Neural cell (in vitro differentiated cells): ENCODE measurements at regions not wholly inside any gene's neighbourhood (a gene's known extent, or its start where the extent isn't known, plus 50 kb on each side); places are given as distances from the start of the nearest gene placed in this dataset.
A peak's percentile ranks its signal among the peaks of the same experiment; 100 is the strongest.

Source experiments
- H2AFZ ChIP-seq: fragments of 200-600, 300-800 bp; sonication (generic), shearing (Covaris generic); 2 replicates; pipeline ENCODE4 v1.6.0; 2014; ENCODE audit warnings: low read depth, mild to moderate bottlenecking, antibody characterized with exemption, low read length, moderate library complexity
- H3F3A ChIP-seq: fragments of 200-600 bp; shearing (Covaris generic); 2 replicates; pipeline ENCODE4 v1.6.1; 2016; ENCODE audit warnings: mild to moderate bottlenecking, moderate library complexity, mixed read lengths, antibody characterized with exemption, low read length; ENCODE audit not compliant: insufficient read depth, poor library complexity, severe bottlenecking
- H3K27ac ChIP-seq: fragments of 200-600, 300-800 bp; sonication (generic), shearing (Covaris generic); 2 replicates; pipeline ENCODE4 v1.5.1; 2014; ENCODE audit warnings: mild to moderate bottlenecking, low read length, moderate library complexity
- H3K27me3 ChIP-seq: fragments of 300-800, 200-600 bp; sonication (generic), shearing (Covaris generic); 2 replicates; pipeline ENCODE4 v1.6.0; 2014; ENCODE audit warnings: mild to moderate bottlenecking, low read depth, low read length, moderate library complexity; ENCODE audit not compliant: insufficient read depth
- H3K36me3 ChIP-seq: fragments of 300-800, 200-600 bp; sonication (generic), shearing (Covaris generic); 2 replicates; pipeline ENCODE4 v1.5.1; 2014; ENCODE audit warnings: mild to moderate bottlenecking, antibody characterized with exemption, low read length, moderate library complexity; ENCODE audit not compliant: insufficient read depth
- H3K4me2 ChIP-seq: fragments of 300-800, 200-600 bp; sonication (generic), shearing (Covaris generic); 2 replicates; pipeline ENCODE4 v1.6.0; 2014; ENCODE audit warnings: mild to moderate bottlenecking, low read length
- H3K4me3 ChIP-seq: fragments of 300-800, 200-600 bp; sonication (generic), shearing (Covaris generic); 2 replicates; pipeline ENCODE4 v1.5.1; 2014; ENCODE audit warnings: mild to moderate bottlenecking, low read length, moderate library complexity
- H3K79me2 ChIP-seq: fragments of 200-600 bp; shearing (Covaris generic); replicated peaks from 2 replicates; pipeline ENCODE4 v1.6.0; 2014; ENCODE audit warnings: mild to moderate bottlenecking, low read length, moderate library complexity; ENCODE audit not compliant: insufficient read depth
- H3K9ac ChIP-seq: fragments of 300-800, 200-600 bp; sonication (generic), shearing (Covaris generic); 2 replicates; pipeline ENCODE4 v1.6.1; 2016; ENCODE audit warnings: mild to moderate bottlenecking, low read length, mixed read lengths
- H3K9me2 ChIP-seq: fragments of 200-600 bp; shearing (Covaris generic); 2 replicates; pipeline ENCODE4 v1.6.1; 2016; ENCODE audit warnings: mild to moderate bottlenecking, low read length, mixed read lengths; ENCODE audit not compliant: insufficient read depth
- H3K9me3 ChIP-seq: fragments of 200-600, 300-800 bp; sonication (generic), shearing (Covaris generic); 2 replicates; pipeline ENCODE4 v1.6.1; 2016; ENCODE audit warnings: mild to moderate bottlenecking, mixed run types, low read length, moderate library complexity, mixed read lengths
- H4K20me1 ChIP-seq: fragments of 200-600 bp; shearing (Covaris generic); 2 replicates; pipeline ENCODE4 v1.6.1; 2016; ENCODE audit warnings: mild to moderate bottlenecking, mixed run types; ENCODE audit not compliant: insufficient read depth
- EP300 ChIP-seq: fragments of 450-650 bp; conservative IDR thresholded peaks from 2 replicates; pipeline ENCODE4 v1.6.1; 2014; ENCODE audit warnings: antibody characterized with exemption, mild to moderate bottlenecking, moderate library complexity; ENCODE audit not compliant: poor library complexity, severe bottlenecking
- EZH2 ChIP-seq: fragments of 200-600, 300-800 bp; shearing (Covaris generic), sonication (generic); IDR thresholded peaks from 2 replicates; pipeline ENCODE4 v1.6.1; 2014; ENCODE audit warnings: antibody characterized with exemption, low read length, borderline replicate concordance, mild to moderate bottlenecking; ENCODE audit not compliant: insufficient read depth, poor library complexity, severe bottlenecking
- MXI1 ChIP-seq: fragments of 450-650 bp; conservative IDR thresholded peaks from 2 replicates; pipeline ENCODE4 v1.6.1; 2014; ENCODE audit warnings: antibody characterized with exemption, mild to moderate bottlenecking; ENCODE audit not compliant: poor library complexity, severe bottlenecking
- POLR2AphosphoS5 ChIP-seq: IDR thresholded peaks from 2 replicates; pipeline ENCODE4 v1.6.1; 2012
- RAD21 ChIP-seq: fragments of 450-650 bp; conservative IDR thresholded peaks from 2 replicates; pipeline ENCODE4 v1.6.1; 2014; ENCODE audit warnings: antibody characterized with exemption, mild to moderate bottlenecking, moderate library complexity
- SMC3 ChIP-seq: fragments of 450-650 bp; conservative IDR thresholded peaks from 2 replicates; pipeline ENCODE4 v1.6.1; 2014; ENCODE audit warnings: antibody characterized with exemption, mild to moderate bottlenecking, moderate library complexity; ENCODE audit not compliant: poor library complexity
- TAF1 ChIP-seq: IDR thresholded peaks from 2 replicates; pipeline ENCODE4 v1.6.1; 2012; ENCODE audit warnings: low read depth
- TF ChIP-seq, protein P1 (sequence below): fragments of 450-650 bp; IDR thresholded peaks from 2 replicates; pipeline ENCODE4 v1.5.1; 2014; ENCODE audit warnings: antibody characterized with exemption, mild to moderate bottlenecking, moderate library complexity; ENCODE audit not compliant: poor library complexity, severe bottlenecking
- TF ChIP-seq, protein P2 (sequence below): IDR thresholded peaks from 2 replicates; pipeline ENCODE4 v1.6.1; 2012; ENCODE audit warnings: borderline replicate concordance

DNA sequence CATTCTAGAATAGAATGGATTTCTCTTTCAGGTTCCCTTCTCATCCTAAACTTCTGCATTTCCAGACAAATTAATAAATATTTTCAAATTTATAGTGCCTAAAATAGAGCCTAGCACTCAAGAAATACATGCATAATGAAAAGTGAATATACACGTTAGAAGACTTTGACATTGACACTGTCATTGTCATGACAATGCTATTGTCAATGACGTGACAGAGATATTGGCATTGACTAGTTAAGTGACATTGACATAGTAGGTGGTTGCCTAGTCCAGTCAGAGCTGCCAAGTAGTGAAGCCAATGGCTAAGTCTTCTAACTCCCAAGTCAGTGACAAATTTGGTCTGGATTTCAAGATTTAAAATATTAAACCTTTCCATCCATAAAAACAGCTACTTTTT is 410.5 kb downstream of the LMO4 start:
- Histone ChIP-seq H3K9ac (no peak overlapping the region), H3F3A (no peaks in the 10 kb centered on the region), H3K9me3 (no peaks in the 10 kb centered on the region), H3K27ac (peak overlapping the region; percentile 43), H3K36me3 (no peaks in the 10 kb centered on the region), H3K27me3 (no peaks in the 10 kb centered on the region), H3K4me3 (no peak overlapping the region), H2AFZ (no peak overlapping the region), H3K79me2 (no peaks in the 10 kb centered on the region), H3K9me2 (no peaks in the 10 kb centered on the region), H3K4me2 (no peak overlapping the region), H4K20me1 (no peaks in the 10 kb centered on the region)
- no peak for TF ChIP-seq MXI1
- TF ChIP-seq EP300 = peak; percentile 96
- no peak for TF ChIP-seq RAD21
- TF ChIP-seq POLR2AphosphoS5 = peak; percentile 74
- TF ChIP-seq, protein P1, sequence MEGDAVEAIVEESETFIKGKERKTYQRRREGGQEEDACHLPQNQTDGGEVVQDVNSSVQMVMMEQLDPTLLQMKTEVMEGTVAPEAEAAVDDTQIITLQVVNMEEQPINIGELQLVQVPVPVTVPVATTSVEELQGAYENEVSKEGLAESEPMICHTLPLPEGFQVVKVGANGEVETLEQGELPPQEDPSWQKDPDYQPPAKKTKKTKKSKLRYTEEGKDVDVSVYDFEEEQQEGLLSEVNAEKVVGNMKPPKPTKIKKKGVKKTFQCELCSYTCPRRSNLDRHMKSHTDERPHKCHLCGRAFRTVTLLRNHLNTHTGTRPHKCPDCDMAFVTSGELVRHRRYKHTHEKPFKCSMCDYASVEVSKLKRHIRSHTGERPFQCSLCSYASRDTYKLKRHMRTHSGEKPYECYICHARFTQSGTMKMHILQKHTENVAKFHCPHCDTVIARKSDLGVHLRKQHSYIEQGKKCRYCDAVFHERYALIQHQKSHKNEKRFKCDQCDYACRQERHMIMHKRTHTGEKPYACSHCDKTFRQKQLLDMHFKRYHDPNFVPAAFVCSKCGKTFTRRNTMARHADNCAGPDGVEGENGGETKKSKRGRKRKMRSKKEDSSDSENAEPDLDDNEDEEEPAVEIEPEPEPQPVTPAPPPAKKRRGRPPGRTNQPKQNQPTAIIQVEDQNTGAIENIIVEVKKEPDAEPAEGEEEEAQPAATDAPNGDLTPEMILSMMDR = no peak

DNA sequence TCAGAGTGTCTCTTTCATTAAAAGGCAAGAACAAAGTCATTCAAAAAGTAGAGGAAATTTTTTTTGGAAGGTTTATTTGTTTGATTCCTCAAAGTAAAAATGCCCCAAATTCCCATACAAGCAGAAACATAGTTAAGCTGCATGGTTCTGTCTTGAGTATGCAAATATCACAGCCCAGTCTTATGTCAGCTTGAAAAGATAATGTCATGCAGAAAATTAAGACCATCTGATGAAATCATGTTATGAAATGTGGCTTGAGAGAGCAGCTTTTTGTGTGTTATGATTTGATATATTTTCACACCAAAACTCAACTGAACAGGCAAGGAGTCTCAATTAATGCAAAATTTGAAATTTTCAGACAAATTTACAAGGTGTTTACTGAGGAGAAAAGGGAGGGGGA is 411.0 kb downstream of the LMO4 start:
- Histone ChIP-seq H3K9me2 (no peaks in the 10 kb centered on the region), H3K79me2 (no peaks in the 10 kb centered on the region), H2AFZ (no peak overlapping the region), H3K27me3 (no peaks in the 10 kb centered on the region), H3F3A (no peaks in the 10 kb centered on the region), H4K20me1 (no peaks in the 10 kb centered on the region), H3K9ac (no peak overlapping the region), H3K4me2 (no peak overlapping the region), H3K27ac (peak overlapping the region; percentile 43), H3K4me3 (no peak overlapping the region), H3K9me3 (no peaks in the 10 kb centered on the region), H3K36me3 (no peaks in the 10 kb centered on the region)
- TF ChIP-seq EP300 (no peak), RAD21 (no peak), SMC3 (no peak), MXI1 (no peak), EZH2 (no peak), POLR2AphosphoS5 (no peak), TAF1 (no peak)
- TF ChIP-seq, protein P2, sequence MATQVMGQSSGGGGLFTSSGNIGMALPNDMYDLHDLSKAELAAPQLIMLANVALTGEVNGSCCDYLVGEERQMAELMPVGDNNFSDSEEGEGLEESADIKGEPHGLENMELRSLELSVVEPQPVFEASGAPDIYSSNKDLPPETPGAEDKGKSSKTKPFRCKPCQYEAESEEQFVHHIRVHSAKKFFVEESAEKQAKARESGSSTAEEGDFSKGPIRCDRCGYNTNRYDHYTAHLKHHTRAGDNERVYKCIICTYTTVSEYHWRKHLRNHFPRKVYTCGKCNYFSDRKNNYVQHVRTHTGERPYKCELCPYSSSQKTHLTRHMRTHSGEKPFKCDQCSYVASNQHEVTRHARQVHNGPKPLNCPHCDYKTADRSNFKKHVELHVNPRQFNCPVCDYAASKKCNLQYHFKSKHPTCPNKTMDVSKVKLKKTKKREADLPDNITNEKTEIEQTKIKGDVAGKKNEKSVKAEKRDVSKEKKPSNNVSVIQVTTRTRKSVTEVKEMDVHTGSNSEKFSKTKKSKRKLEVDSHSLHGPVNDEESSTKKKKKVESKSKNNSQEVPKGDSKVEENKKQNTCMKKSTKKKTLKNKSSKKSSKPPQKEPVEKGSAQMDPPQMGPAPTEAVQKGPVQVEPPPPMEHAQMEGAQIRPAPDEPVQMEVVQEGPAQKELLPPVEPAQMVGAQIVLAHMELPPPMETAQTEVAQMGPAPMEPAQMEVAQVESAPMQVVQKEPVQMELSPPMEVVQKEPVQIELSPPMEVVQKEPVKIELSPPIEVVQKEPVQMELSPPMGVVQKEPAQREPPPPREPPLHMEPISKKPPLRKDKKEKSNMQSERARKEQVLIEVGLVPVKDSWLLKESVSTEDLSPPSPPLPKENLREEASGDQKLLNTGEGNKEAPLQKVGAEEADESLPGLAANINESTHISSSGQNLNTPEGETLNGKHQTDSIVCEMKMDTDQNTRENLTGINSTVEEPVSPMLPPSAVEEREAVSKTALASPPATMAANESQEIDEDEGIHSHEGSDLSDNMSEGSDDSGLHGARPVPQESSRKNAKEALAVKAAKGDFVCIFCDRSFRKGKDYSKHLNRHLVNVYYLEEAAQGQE = no peak
- TF ChIP-seq, protein P1 = no peak
